HG03558 (cell line): ENCODE measurements at regions not wholly inside any gene's neighbourhood (a gene's known extent, or its start where the extent isn't known, plus 50 kb on each side); places are given as distances from the start of the nearest gene placed in this dataset.
"Not testable (repeated sequence)": the region's sequence is repeated elsewhere in the genome, so short reads cannot be mapped to it uniquely, and the experiment has no call there.

ENCODE experiments used
- ATAC-seq: cut with Tn5 transposase; IDR thresholded peaks from one replicate; pipeline ENCODE4 v1.9.1; 2021; ENCODE audit warnings: moderate number of reproducible peaks; ENCODE audit not compliant: unreplicated experiment; ENCODE audit errors: extremely low read depth

DNA sequence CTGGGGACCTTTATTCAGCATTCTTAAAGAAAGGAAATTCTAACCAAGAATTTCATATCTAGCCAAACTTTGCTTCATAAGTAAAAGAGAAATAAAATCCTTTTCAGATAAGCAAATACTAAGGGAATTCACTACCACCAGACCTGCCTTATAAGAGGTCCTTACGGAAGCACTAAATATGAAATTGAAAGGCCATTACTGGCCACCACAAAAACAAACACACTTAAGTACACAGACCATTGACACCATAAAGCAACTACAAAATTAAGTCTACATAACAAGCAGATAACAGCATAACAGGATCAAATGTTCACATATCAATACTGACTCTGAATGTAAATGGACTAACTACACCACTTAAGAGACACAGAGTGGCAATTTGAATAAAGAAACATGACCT, 361.4 kb upstream of the POU5F2 start:
- no peak for ATAC-seq

DNA sequence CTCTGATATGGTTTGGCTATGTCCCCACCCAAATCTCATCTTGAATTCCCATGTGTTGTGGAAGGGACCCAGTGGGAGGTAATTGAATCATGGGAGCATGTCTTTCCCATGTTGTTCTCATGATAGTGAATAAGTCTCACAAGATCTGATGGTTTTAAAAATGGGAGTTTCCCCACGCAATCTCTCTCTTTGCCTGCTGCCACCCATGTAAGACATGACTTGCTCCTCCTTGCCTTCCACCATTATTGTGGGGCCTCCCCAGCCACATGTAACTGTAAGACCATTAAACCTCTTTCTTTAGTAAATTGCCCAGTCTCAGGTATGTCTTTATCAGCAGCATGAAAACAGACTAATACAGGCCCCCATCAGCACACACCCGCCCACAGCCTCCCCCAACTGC, 356.0 kb upstream of the POU5F2 start:
- ATAC-seq = not testable (repeated sequence)

DNA sequence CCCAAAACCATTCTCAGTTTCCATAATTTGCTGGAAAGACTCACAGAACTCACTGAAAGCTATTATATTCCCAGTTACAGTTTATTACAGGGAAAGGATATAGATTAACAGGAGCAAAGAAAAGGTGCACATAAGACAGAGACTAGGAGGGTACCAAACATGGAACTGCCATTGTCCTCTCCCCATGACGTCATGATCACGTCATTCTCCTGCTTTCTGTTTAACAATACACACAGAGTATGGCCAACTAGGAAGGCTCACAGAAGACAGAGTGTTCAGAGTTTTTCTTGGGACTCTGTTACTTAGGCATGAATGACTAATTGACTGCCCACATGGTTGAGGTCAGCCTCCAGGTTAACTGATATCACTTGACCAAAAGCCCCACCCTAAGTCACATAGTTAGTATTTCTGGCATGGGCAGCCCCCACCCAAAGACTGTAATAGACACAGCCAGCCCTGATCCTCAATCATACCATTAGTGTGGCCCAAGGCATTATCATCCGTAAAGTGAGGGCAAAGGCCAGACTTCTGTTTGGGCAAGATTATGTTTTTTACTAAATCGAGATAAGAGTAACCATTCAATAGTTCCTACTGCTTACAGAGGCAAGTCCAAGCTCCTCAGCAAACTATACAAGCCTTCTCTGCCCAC, 353.5 kb upstream of the POU5F2 start:
- no peak for ATAC-seq

DNA sequence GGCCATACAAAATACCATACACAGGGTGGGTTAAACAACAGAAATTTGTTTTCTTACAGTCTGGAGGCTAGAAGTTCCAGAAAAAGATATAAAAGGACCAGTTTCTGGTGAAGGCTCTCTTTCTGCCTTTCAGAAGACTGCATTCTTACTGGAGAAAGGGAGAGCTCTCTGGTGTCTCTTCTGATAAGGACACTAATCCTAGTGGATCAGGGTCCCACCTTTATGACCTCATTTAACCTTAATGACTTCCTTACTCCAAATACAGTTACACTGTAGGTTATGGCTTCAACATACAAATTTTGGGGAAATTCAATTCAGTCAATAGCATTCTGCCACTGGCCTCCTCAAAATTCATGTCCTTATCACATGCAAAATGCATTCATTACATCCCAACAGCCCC, 351.9 kb upstream of the POU5F2 start:
- no peak for ATAC-seq

DNA sequence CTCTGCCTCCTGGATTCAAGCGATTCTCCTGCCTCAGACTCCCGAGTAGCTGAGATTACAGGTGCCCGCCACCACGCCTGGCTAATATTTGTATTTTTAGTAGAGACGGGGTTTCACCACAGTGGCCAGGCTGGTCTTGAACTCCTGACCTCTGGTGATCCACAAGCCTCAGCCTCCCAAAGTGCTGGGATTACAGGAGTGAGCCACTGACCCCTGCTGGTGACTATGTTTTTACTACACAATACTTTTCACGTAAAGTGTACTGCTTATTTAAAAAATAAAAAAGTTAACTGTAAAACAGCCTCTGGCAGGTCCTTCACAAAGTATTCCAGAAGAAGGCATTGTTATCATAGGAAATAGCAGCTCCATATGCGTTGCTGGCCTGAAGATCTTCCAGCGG, 345.2 kb upstream of the POU5F2 start:
- ATAC-seq = not testable (repeated sequence)

DNA sequence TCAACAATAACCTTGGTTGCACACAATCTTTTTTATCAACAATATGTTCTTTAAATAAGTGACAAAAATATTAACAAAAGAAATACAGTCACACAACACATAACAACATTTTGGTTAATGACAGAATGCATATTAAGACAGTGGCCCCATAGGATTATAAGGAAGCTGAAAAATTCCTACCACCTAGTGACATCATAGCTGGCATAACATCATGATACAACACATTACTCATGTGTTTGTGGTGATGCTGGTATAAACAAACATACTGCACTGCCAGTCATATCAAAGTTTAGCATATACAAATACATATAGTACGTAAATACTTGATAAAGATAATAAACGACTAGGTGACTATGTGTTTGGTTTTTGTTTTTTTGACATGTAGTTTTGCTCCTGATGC, 344.8 kb upstream of the POU5F2 start:
- no peak for ATAC-seq

DNA sequence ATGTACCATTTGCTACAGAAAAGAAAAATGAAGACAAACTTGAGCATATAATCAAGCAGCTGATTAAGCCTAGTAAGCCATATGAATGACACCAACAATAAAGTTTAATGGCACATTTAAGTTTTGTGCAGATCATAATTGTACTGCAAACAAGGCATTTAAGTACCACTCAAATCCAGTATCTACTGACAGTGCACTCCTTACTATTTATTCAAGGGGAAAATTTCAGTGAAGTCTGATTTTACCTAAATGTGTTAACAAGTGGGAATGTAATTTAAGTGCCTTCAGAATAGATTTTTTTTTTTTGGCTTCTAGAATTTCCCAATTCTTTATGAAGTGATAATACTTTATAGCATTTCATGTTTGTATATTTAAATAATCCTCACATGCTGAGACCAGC, 341.0 kb upstream of the POU5F2 start:
- no peak for ATAC-seq

DNA sequence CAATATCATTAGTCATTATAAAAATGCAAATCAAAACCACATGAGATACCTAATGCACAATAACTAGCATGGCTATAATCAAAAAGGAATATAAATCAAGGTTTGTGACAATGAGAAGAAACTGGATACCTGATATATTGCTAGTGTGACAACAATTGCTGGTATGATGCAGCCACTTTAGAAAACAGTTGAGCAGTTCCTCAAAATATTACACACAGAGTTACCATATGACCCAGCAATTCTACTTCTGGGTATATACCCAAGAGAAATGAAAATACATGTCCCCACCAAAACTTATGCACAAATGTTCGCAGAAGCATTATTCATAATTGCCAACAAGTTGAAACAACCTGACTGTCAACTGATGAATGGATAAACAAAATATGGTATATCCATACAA, 339.7 kb upstream of the POU5F2 start:
- ATAC-seq = no peak

DNA sequence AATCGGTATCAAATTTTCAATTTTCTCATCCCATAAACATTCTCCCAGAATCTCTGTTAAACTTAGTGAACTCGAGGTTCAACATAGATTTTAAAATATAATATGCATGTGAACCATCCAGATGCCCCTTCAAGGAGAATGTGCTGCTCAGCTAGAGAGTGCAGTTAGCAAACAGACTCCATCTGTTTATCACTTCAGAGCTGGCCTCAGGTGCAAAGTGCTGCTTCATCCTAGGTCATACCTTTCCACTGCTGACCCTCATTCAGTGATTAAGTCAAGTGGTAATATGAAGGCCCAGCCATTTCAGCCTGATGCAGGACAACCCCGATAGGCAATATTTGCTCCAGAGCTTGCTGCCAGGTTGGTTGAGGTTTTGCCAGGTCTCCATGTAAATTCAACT, 339.0 kb upstream of the POU5F2 start:
- no peak for ATAC-seq

DNA sequence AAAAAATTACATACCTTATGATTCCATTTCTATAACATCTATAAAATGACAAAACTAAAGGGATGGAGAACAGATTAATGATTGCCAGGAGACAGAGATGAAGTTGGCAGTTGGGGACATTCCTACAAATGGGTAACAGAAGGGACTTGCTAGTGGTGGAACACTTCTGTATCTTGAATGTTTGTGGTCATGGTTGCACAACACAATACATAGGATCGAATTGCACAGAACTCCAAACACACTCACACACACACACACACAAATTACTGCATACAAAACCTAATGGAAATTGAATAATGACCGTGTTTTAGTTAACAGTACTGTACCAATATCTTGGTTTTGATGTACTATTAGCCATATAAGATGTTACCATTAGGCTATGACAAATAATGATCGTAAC, 330.7 kb upstream of the POU5F2 start:
- no peak for ATAC-seq

DNA sequence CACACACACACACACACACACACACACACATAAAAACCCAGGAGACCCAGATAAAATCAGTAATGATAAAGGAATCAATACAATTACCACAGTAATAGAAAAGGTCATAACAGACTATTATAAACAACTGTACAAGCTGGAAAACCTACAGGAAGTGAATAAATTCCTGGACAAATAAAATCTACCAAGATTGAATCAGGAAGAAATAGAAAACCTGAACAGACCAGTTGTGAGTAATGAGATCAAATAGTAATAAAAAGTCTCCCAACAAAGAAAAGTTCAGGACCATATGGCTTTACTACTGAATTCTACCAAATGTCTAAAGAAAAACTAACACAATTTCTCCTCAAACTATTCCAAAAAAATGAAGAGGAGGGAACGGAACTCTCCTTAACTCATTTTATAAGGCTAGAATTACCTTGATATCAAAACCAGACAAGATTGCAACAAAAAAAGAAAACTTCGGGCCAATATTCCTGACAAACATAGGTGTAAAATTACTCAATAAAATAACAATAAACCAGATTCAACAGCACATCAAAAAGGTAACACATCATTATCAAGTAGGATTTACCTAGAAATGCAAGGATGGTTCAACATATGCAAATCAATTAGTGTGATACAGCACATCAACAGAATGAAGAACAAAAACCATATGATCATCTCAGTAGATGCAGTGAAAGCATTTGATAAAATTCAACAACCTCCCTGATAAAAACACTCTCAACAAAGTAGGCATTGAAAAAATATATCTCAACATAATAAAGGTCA, 325.2 kb upstream of the POU5F2 start:
- ATAC-seq = no peak

DNA sequence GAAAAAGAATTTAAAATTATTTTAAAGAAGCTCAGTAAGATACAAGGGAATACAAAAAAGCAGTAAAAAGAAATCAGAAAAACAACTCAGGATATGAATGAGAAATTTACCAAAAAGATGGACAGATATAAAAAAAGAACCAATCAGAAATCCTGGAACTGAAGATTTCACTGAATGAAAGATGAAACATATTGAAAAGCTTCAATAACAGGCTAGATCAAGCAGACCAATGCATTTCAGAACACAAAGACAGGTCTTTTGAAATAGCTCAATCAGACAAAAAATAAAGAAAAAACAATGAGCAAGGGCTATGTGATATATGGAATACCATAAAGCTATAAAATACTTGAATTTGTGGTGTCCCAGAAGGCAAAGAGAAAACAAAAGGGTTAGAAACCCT, 322.6 kb upstream of the POU5F2 start:
- ATAC-seq = no peak

DNA sequence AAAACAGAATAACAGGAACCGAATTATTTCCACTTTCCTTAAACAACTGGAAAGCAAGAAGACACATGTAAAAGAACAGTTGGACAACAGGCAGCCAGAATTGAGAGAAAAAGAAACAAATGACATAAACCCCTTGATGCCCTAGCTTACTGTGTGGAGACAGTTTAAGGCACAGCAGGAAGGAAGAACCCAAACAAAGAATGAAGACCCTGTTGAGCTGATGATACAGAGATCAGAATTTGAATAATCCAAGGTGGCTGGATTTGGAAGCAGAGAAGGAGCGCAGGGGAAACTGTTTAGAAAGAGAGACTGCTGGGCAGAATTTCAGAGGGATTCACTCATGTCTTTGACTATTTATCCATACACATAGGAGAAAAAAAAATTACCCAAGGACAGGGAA, 316.3 kb upstream of the POU5F2 start:
- ATAC-seq = no peak

DNA sequence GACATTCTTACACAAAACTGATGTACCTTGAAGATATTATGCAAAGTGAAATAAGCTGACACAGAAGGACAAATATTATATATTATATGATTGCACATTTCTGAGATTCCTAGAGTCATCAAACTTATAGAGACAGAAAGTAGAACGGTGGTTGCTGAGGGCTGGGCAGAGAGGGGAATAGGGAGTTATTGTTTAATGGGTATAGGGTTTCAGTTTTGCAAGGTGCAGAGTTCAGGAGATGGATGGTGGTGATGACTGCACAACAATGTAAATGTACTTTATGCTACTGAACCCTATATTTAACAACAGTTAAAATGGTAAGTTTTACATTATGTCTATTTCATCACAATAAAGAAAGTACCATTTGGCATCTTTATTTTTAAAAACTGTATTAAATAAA, 315.8 kb upstream of the POU5F2 start:
- ATAC-seq = peak; percentile 78

DNA sequence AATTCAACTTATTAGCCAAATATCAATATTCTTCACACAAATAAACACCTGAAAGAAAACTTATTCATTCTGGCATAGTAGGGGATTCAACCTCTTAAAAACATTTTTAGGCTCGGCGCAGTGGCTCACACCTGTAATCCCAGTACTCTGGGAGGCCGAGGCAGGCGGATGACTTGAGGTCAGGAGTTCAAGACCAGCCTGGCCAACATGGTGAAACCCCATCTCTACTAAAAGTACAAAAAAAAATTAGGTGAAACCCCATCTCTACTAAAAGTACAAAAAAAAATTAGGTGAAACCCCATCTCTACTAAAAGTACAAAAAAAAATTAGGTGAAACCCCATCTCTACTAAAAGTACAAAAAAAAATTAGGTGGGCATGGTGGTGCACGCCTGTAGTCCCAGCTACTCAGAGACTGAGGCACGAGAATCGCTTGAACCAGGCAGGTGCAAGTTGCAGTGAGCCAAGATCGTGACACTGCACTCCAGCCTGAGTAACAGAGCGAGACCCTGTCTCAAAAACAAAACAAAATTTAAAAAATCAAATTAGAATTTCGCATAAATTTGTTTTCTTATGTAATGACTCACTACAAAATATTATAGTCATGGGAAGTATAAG, 308.0 kb upstream of the POU5F2 start:
- not testable (repeated sequence) for ATAC-seq

DNA sequence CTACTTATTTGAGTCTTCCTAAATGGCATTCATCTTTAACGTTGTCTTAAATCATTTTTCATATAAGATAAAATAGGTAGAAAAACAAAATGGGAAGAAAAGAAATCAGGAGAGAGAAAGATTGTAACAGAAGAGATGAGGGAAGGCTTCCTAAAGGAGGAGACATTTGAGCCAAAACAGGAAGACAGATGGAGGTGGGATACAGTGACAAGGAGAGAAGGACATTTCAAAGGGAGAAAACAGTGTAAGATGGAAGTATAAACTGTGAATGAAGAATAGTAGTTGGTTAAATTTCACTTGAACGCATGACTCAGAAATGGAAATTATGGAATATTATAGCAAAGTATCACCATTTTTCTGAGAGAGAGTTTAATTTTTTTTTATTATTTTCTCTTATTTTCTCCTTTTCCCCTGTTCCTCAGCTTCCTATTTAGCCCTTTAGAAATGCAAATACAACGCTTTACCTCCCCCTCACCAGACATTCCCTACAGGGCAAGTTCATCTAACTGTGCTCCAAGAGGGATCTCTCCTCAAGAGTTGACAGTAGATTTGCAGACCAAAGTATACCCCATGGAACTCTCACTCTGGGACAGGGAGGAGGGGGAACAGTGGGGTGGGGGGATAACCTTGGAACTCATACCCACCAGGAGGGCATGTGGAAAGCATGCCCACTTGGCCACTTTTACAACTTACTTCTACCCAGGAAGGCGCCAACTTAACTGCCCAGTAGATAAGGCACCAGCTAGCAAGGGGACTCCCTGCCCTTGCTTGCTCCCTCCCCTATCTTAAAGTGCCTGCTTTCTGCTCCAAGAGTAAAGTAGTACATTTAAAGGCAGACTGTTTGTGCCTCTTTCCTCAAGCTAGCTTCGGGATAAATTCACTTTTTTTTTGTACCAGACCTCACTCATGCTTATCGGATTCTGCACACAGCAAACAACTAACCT, 304.7 kb upstream of the POU5F2 start:
- no peak for ATAC-seq

DNA sequence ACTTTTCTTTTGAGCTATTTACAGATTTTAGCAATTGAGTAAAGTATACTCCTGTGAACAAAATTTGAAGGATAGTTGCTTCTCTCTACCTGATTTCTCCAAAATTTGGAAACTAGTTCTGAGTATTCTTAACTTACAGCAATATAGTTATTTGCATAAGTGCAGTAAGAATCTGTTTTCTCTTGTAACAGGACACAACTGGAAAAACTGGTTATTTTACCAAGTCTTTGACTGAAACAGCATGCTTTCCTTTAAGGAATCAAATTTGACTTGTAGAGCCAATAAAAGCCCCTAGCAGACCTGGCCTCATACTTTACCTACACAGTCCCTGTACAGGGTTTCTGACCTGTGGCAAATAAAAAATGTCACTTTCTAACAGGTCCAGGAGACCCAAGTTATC, 301.9 kb upstream of the POU5F2 start:
- ATAC-seq = no peak

DNA sequence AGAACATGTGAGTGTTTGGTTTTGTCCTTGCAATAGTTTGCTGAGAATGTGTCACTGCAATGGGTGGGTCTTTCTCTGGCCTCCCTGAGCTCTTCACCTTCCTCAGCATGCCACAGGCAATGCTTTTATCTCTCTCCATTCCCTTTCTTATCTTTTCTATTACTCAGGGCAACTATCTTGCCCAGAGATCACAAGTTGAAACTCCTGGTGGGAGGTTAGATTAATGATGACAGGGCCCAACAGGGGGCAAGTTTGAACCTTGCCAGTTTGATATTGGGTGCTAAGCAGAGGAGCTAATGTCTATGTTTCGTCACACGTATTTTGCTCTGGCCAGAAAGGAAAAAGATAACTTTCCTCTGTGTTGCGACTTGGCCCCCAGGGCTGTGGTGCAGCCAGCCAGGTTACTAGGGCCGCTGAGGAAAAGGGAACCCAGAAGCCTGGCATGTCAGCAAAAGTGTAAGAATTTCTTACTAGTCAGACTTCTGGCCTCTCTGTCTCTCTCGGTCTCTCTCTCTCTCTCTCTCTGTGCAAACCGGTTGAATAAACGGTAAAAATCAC, 299.3 kb upstream of the POU5F2 start:
- ATAC-seq = no peak

DNA sequence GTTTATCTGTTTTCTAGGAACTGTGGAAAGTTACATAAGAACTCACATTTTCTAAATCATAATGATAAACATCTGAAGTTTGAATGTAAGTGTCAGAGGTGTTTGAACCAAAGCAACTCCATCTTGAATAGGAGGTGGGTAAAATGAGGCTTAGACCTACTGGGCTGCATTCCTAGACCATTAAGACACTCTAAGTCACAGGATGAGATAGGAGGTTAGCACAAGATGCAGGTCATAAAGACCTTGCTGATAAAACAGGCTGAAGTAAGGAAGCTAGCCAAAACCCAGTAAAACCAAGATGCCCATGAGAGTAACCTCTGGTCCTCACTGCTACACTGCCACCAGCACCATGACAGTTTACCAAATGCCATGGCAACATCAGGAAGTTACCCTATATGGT, 297.7 kb upstream of the POU5F2 start:
- ATAC-seq = no peak

DNA sequence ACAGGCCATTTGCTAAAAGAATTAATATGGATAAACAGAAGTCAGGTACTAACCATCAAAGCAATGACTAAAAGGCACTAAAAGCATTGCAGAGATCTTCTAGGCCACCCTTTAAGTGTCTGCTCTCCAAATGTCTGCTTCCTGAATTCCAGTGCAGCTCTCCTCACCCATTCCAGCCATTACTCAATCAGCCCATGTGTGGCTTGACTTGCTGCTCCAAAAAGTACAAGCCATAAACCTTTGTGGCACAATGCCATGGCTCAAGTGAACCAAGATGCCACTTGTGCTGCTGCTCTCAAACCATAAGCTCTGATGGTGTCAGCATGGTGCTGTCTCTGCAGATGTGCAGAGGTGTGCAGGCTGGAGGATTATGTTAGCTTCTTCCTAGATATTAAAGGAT, 290.2 kb upstream of the POU5F2 start:
- no peak for ATAC-seq
